DND-41 (cell line): ENCODE measurements at regions not wholly inside any gene's neighbourhood (a gene's known extent, or its start where the extent isn't known, plus 50 kb on each side); places are given as distances from the start of the nearest gene placed in this dataset.

ENCODE experiments used
- ATAC-seq: fragments of 200-7000 bp; cut with Tn5 transposase; 3 replicates; pipeline ENCODE4 v1.9.1; 2021; ENCODE audit warnings: low read depth; ENCODE audit not compliant: insufficient read depth
- DNase-seq: peaks from one replicate; pipeline ENCODE4 v3.0.0-alpha.2; 2020
- H2AFZ ChIP-seq: 2 replicates; pipeline ENCODE4 v1.6.0; 2012; ENCODE audit warnings: low read depth, low read length
- H3K27ac ChIP-seq: 2 replicates; pipeline ENCODE4 v1.5.1; 2012; ENCODE audit warnings: low read length, inconsistent platforms
- H3K27me3 ChIP-seq: fragments of 200-600 bp; sonication (generic); 2 replicates; pipeline ENCODE4 v1.6.0; 2012; ENCODE audit warnings: low read length, mild to moderate bottlenecking, inconsistent platforms; ENCODE audit not compliant: insufficient read depth, poor library complexity
- H3K36me3 ChIP-seq: 2 replicates; pipeline ENCODE4 v1.5.1; 2012; ENCODE audit warnings: low read length, inconsistent platforms; ENCODE audit not compliant: insufficient read depth
- H3K4me1 ChIP-seq: 2 replicates; pipeline ENCODE4 v1.5.1; 2012; ENCODE audit warnings: mild to moderate bottlenecking, low read length; ENCODE audit not compliant: insufficient read depth
- H3K4me2 ChIP-seq: 2 replicates; pipeline ENCODE4 v1.6.0; 2012; ENCODE audit warnings: mild to moderate bottlenecking, moderate library complexity, low read length, inconsistent platforms; ENCODE audit not compliant: insufficient read depth
- H3K4me3 ChIP-seq, 2 experiments: fragments of 200-600 bp in 1 of 2; shearing (Covaris generic) in 1 of 2; 2 replicates each; pipeline ENCODE4 v1.5.1; 2012 to 2016; ENCODE audit warnings: inconsistent platforms in 2 of 2, low read length in 2 of 2, mild to moderate bottlenecking in 2 of 2, low read depth in 1 of 2, moderate library complexity in 1 of 2
- H3K79me2 ChIP-seq: 2 replicates; pipeline ENCODE4 v1.6.0; 2012; ENCODE audit warnings: low read length, inconsistent platforms; ENCODE audit not compliant: insufficient read depth
- H3K9ac ChIP-seq: 2 replicates; pipeline ENCODE4 v1.6.0; 2012; ENCODE audit warnings: low read depth, mild to moderate bottlenecking, inconsistent platforms, low read length, moderate library complexity
- H3K9me3 ChIP-seq: 2 replicates; pipeline ENCODE4 v1.5.1; 2012; ENCODE audit warnings: low read length, moderate library complexity, mild to moderate bottlenecking, inconsistent platforms; ENCODE audit not compliant: insufficient read depth, severe bottlenecking
- H4K20me1 ChIP-seq: 2 replicates; pipeline ENCODE4 v1.6.0; 2012; ENCODE audit warnings: low read length; ENCODE audit not compliant: insufficient read depth
- CTCF ChIP-seq: IDR thresholded peaks from 2 replicates; pipeline ENCODE4 v1.5.1; 2012; ENCODE audit warnings: borderline replicate concordance, low read length, moderate library complexity, mild to moderate bottlenecking; ENCODE audit not compliant: poor library complexity, severe bottlenecking; ENCODE audit errors: extremely low read depth
- EZH2 ChIP-seq: IDR thresholded peaks from 3 replicates; pipeline ENCODE4 v1.6.1; 2012; ENCODE audit warnings: borderline replicate concordance, low read depth, mild to moderate bottlenecking, moderate library complexity, low read length, inconsistent platforms; ENCODE audit not compliant: severe bottlenecking

DNA sequence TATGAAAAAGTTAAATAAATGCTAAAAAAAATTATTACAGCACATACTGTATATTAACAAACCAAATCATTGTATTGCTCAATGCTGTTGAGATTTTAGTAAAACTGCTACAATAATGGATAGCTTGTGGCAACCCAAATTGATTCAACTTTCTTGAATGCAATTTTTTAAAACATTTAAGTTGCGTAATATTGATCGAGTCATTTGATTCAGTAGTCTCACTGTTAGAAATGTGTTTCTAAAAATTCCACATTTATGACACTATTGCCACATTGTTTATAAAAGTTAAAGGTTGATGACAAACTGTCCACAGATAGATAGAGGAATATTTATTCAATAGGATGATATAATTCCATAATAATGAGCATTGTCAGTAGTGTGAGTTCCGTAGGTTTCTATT is 640.7 kb upstream of the CRIM1 start:
- no peak for TF ChIP-seq CTCF
- no peak for TF ChIP-seq EZH2
- no peak for DNase-seq
- no peak overlapping the region for H3K4me3 ChIP-seq
- H3K79me2 ChIP-seq = no peaks in the 10 kb centered on the region
- H3K27me3 ChIP-seq = no peaks in the 10 kb centered on the region
- H3K4me2 ChIP-seq = no peak overlapping the region
- H3K9me3 ChIP-seq = no peaks in the 10 kb centered on the region
- no peaks in the 10 kb centered on the region for H3K36me3 ChIP-seq
- H4K20me1 ChIP-seq = no peaks in the 10 kb centered on the region
- no peak overlapping the region for H3K27ac ChIP-seq
- no peak overlapping the region for H2AFZ ChIP-seq
- H3K9ac ChIP-seq = no peak overlapping the region
- ATAC-seq = no peak
- H3K4me1 ChIP-seq = no peaks in the 10 kb centered on the region

GRCh38 chr2:35708411-35708923 is 647.1 kb upstream of the CRIM1 start:
- Histone ChIP-seq H3K9me3 (no peaks in the 10 kb centered on the region), H3K27me3 (no peaks in the 10 kb centered on the region), H3K27ac (no peak overlapping the region), H3K4me3 (no peak overlapping the region), H3K36me3 (no peaks in the 10 kb centered on the region), H3K79me2 (no peaks in the 10 kb centered on the region), H3K9ac (no peak overlapping the region), H2AFZ (no peak overlapping the region), H4K20me1 (no peaks in the 10 kb centered on the region), H3K4me2 (no peak overlapping the region), H3K4me1 (no peaks in the 10 kb centered on the region)
- DNase-seq (no peak), ATAC-seq (no peak)
- TF ChIP-seq EZH2 (no peak), CTCF (no peak)

- Histone ChIP-seq H2AFZ (no peak overlapping the region), H3K27ac (no peak overlapping the region), H3K9me3 (no peaks in the 10 kb centered on the region), H4K20me1 (no peaks in the 10 kb centered on the region), H3K4me3 (no peak overlapping the region), H3K4me1 (no peaks in the 10 kb centered on the region), H3K79me2 (no peaks in the 10 kb centered on the region), H3K4me2 (no peak overlapping the region), H3K27me3 (no peaks in the 10 kb centered on the region), H3K36me3 (no peaks in the 10 kb centered on the region), H3K9ac (no peak overlapping the region)
- ATAC-seq = no peak
- no peak for DNase-seq
- TF ChIP-seq CTCF (no peak), EZH2 (no peak)
These were observed 667.3 kb upstream of the CRIM1 start for GRCh38 chr2:35688309-35688708.

- Histone ChIP-seq H3K9me3 (no peaks in the 10 kb centered on the region), H2AFZ (no peak overlapping the region), H3K27me3 (no peaks in the 10 kb centered on the region), H3K79me2 (no peaks in the 10 kb centered on the region), H3K4me3 (no peak overlapping the region), H3K9ac (no peak overlapping the region), H3K4me1 (no peaks in the 10 kb centered on the region), H4K20me1 (no peaks in the 10 kb centered on the region), H3K27ac (no peak overlapping the region), H3K4me2 (no peak overlapping the region), H3K36me3 (no peaks in the 10 kb centered on the region)
- DNase-seq (no peak), ATAC-seq (no peak)
- no peak for TF ChIP-seq CTCF
- no peak for TF ChIP-seq EZH2
These were observed 703.8 kb upstream of the CRIM1 start for GRCh38 chr2:35651688-35652323.
